MM.1S (cell line): ENCODE measurements at regions not wholly inside any gene's neighbourhood (a gene's known extent, or its start where the extent isn't known, plus 50 kb on each side); places are given as distances from the start of the nearest gene placed in this dataset.

Source experiments
- DNase-seq: peaks from one replicate; pipeline ENCODE4 v3.0.0-alpha.2; 2015
- H2AFZ ChIP-seq: fragments of 300-600 bp; sonication (generic); 2 replicates; pipeline ENCODE4 v1.6.0; 2016; ENCODE audit warnings: antibody characterized with exemption, low read length
- H3F3A ChIP-seq: fragments of 300-600 bp; sonication (generic); 2 replicates; pipeline ENCODE4 v1.6.1; 2016; ENCODE audit warnings: mild to moderate bottlenecking, antibody characterized with exemption, low read length, moderate library complexity, mixed read lengths; ENCODE audit not compliant: insufficient read depth
- H3K27ac ChIP-seq: fragments of 300-600 bp; sonication (generic); 2 replicates; pipeline ENCODE4 v1.5.1; 2016; ENCODE audit warnings: mild to moderate bottlenecking, low read length
- H3K27me3 ChIP-seq: fragments of 300-600 bp; sonication (generic); replicated peaks from 2 replicates; pipeline ENCODE4 v1.6.0; 2016; ENCODE audit warnings: low read length; ENCODE audit not compliant: insufficient read depth
- H3K36me3 ChIP-seq: fragments of 300-600 bp; sonication (generic); replicated peaks from 2 replicates; pipeline ENCODE4 v1.6.1; 2016; ENCODE audit warnings: mild to moderate bottlenecking, low read length, mixed read lengths; ENCODE audit not compliant: insufficient read depth
- H3K4me1 ChIP-seq: fragments of 300-600 bp; sonication (generic); 2 replicates; pipeline ENCODE4 v1.6.1; 2016; ENCODE audit warnings: low read length, mixed read lengths
- H3K4me2 ChIP-seq: fragments of 300-600 bp; sonication (generic); 2 replicates; pipeline ENCODE4 v1.6.0; 2016; ENCODE audit warnings: low read depth, low read length
- H3K4me3 ChIP-seq: fragments of 300-600 bp; sonication (generic); 2 replicates; pipeline ENCODE4 v1.5.1; 2016; ENCODE audit warnings: low read length, mixed read lengths
- H3K79me2 ChIP-seq: fragments of 300-600 bp; sonication (generic); 2 replicates; pipeline ENCODE4 v1.6.1; 2016; ENCODE audit warnings: mixed run types, low read length, mixed read lengths
- H3K9ac ChIP-seq: fragments of 300-600 bp; sonication (generic); 2 replicates; pipeline ENCODE4 v1.6.1; 2016; ENCODE audit warnings: low read length, mixed read lengths
- H3K9me2 ChIP-seq: fragments of 300-600 bp; sonication (generic); replicated peaks from 2 replicates; pipeline ENCODE4 v1.6.1; 2016; ENCODE audit warnings: mild to moderate bottlenecking, low read length, mixed read lengths; ENCODE audit not compliant: insufficient read depth
- H3K9me3 ChIP-seq: fragments of 300-600 bp; sonication (generic); replicated peaks from 2 replicates; pipeline ENCODE4 v1.6.1; 2016; ENCODE audit warnings: mild to moderate bottlenecking, low read length, mixed read lengths; ENCODE audit not compliant: insufficient read depth
- H4K20me1 ChIP-seq: fragments of 300-600 bp; sonication (generic); 2 replicates; pipeline ENCODE4 v1.6.1; 2016; ENCODE audit warnings: mild to moderate bottlenecking, low read length, moderate library complexity, mixed read lengths; ENCODE audit not compliant: insufficient read depth
- EZH2 ChIP-seq: fragments of 300-600 bp; sonication (generic); optimal IDR thresholded peaks from 2 replicates; pipeline ENCODE3; 2017; ENCODE audit warnings: low read depth, mild to moderate bottlenecking, antibody characterized with exemption, low read length, mixed read lengths
- EZH2phosphoT487 ChIP-seq: fragments of 300-600 bp; sonication (generic); IDR thresholded peaks from 2 replicates; pipeline ENCODE4 v1.6.1; 2018; ENCODE audit warnings: antibody characterized with exemption, low read length
- TF ChIP-seq, protein P1 (sequence below): fragments of 300-600 bp; sonication (generic); IDR thresholded peaks from 2 replicates; pipeline ENCODE4 v1.5.1; 2016; ENCODE audit warnings: antibody characterized with exemption, low read length, mixed read lengths

GRCh38 chr7:66517212-66517909, 111.3 kb upstream of the KCTD7 start:
- H3K36me3 ChIP-seq: no peaks in the 10 kb centered on the region
- no peaks in the 10 kb centered on the region for H4K20me1 ChIP-seq
- DNase-seq: no peak
- TF ChIP-seq EZH2phosphoT487 (no peak), EZH2 (no peak)
- TF ChIP-seq, protein P1, sequence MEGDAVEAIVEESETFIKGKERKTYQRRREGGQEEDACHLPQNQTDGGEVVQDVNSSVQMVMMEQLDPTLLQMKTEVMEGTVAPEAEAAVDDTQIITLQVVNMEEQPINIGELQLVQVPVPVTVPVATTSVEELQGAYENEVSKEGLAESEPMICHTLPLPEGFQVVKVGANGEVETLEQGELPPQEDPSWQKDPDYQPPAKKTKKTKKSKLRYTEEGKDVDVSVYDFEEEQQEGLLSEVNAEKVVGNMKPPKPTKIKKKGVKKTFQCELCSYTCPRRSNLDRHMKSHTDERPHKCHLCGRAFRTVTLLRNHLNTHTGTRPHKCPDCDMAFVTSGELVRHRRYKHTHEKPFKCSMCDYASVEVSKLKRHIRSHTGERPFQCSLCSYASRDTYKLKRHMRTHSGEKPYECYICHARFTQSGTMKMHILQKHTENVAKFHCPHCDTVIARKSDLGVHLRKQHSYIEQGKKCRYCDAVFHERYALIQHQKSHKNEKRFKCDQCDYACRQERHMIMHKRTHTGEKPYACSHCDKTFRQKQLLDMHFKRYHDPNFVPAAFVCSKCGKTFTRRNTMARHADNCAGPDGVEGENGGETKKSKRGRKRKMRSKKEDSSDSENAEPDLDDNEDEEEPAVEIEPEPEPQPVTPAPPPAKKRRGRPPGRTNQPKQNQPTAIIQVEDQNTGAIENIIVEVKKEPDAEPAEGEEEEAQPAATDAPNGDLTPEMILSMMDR: no peak
- no peak overlapping the region for H3K27ac ChIP-seq
- H3K9me2 ChIP-seq: no peaks in the 10 kb centered on the region
- H3F3A ChIP-seq: no peaks in the 10 kb centered on the region
- no peak overlapping the region for H3K4me2 ChIP-seq
- no peak overlapping the region for H3K9ac ChIP-seq
- no peaks in the 10 kb centered on the region for H3K9me3 ChIP-seq
- H3K27me3 ChIP-seq: no peaks in the 10 kb centered on the region
- H3K79me2 ChIP-seq: no peaks in the 10 kb centered on the region
- H2AFZ ChIP-seq: no peak overlapping the region
- H3K4me1 ChIP-seq: no peaks in the 10 kb centered on the region
- no peak overlapping the region for H3K4me3 ChIP-seq

GRCh38 chr7:66518151-66518691, 110.5 kb upstream of the KCTD7 start:
- no peaks in the 10 kb centered on the region for H3K79me2 ChIP-seq
- H3K9me3 ChIP-seq: no peaks in the 10 kb centered on the region
- H3K4me3 ChIP-seq: no peak overlapping the region
- H3K9ac ChIP-seq: no peak overlapping the region
- no peak for TF ChIP-seq EZH2phosphoT487
- DNase-seq: no peak
- no peaks in the 10 kb centered on the region for H3F3A ChIP-seq
- H3K27ac ChIP-seq: no peak overlapping the region
- no peaks in the 10 kb centered on the region for H3K36me3 ChIP-seq
- no peaks in the 10 kb centered on the region for H4K20me1 ChIP-seq
- H2AFZ ChIP-seq: no peak overlapping the region
- H3K27me3 ChIP-seq: no peaks in the 10 kb centered on the region
- H3K4me1 ChIP-seq: no peaks in the 10 kb centered on the region
- no peak overlapping the region for H3K4me2 ChIP-seq
- H3K9me2 ChIP-seq: no peaks in the 10 kb centered on the region

DNA sequence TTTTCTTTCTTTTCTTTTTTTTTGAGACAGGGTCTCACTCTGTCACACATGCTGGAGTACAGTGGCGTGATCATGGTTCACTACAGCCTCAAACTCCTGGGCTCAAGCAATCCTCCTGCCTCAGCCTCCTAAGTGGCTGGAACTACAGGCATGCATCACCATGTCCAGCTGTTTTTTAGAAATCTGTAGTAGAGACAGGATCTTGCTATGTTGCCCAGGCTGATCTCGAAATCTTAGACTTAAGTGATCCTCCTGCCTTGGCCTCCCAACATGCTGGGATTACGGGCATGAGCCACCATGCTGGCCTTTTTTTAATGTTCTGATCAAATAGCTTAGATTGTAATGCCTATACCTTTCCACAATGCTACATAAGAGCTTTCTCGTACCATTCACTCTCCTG, 107.0 kb upstream of the KCTD7 start:
- H3K9me3 ChIP-seq: no peaks in the 10 kb centered on the region
- no peaks in the 10 kb centered on the region for H3K27me3 ChIP-seq
- H3K4me1 ChIP-seq: no peaks in the 10 kb centered on the region
- H3K4me2 ChIP-seq: no peak overlapping the region
- no peaks in the 10 kb centered on the region for H3K36me3 ChIP-seq
- H4K20me1 ChIP-seq: no peaks in the 10 kb centered on the region
- DNase-seq: no peak
- no peak overlapping the region for H3K4me3 ChIP-seq
- no peak overlapping the region for H3K27ac ChIP-seq
- no peaks in the 10 kb centered on the region for H3K79me2 ChIP-seq
- TF ChIP-seq EZH2phosphoT487 (no peak), EZH2 (no peak)
- TF ChIP-seq, protein P1: no peak
- H3K9me2 ChIP-seq: no peaks in the 10 kb centered on the region
- H3K9ac ChIP-seq: no peak overlapping the region
- H2AFZ ChIP-seq: no peak overlapping the region
- no peaks in the 10 kb centered on the region for H3F3A ChIP-seq

- no peaks in the 10 kb centered on the region for H4K20me1 ChIP-seq
- no peak overlapping the region for H2AFZ ChIP-seq
Measured at GRCh38 chr7:66522518-66522917, 106.2 kb upstream of the KCTD7 start.

More at GRCh38 chr7:66522518-66522917, 106.2 kb upstream of the KCTD7 start:
- Histone ChIP-seq H3K4me3 (no peak overlapping the region), H3K4me1 (no peaks in the 10 kb centered on the region), H3K4me2 (no peak overlapping the region), H3K27me3 (no peaks in the 10 kb centered on the region), H3K9me2 (no peaks in the 10 kb centered on the region), H3K36me3 (no peaks in the 10 kb centered on the region), H3K9me3 (no peaks in the 10 kb centered on the region), H3K79me2 (no peaks in the 10 kb centered on the region), H3K9ac (no peak overlapping the region), H3F3A (no peaks in the 10 kb centered on the region), H3K27ac (no peak overlapping the region)
- DNase-seq: no peak
- TF ChIP-seq, protein P1: no peak
- TF ChIP-seq EZH2phosphoT487 (no peak), EZH2 (no peak)
